WTC11 (cell line): ENCODE measurements at regions not wholly inside any gene's neighbourhood (a gene's known extent, or its start where the extent isn't known, plus 50 kb on each side); places are given as distances from the start of the nearest gene placed in this dataset.

Experiments used
- ATAC-seq: fragments of 200-7000 bp; cut with Tn5 transposase; 2 replicates; pipeline ENCODE4 v1.10.0; 2021; ENCODE audit warnings: mild to moderate bottlenecking, moderate library complexity
- CTCF ChIA-PET: fragments of 300-600 bp; sonication (Branson Sonifier 250); formaldehyde crosslinking; loops from one replicate; lab custom pipeline; 2021; ENCODE audit warnings: antibody characterized with exemption; lab: Charles Lee
- POLR2A ChIA-PET: fragments of 350-600 bp; sonication (Branson Sonifier 250); formaldehyde crosslinking; loops from one replicate; lab custom pipeline; 2021; ENCODE audit warnings: antibody characterized with exemption; lab: Charles Lee
- DNase-seq: peaks from one replicate; pipeline ENCODE4 v3.0.0; 2021; ENCODE audit warnings: low spot score
- H3K27ac Mint-ChIP-seq: 2 replicates; pipeline ENCODE4 v1.8.0; 2021; ENCODE audit warnings: mixed read lengths
- H3K27me3 Mint-ChIP-seq: 2 replicates; pipeline ENCODE4 v1.8.0; 2021; ENCODE audit warnings: low read depth, mild to moderate bottlenecking, moderate library complexity, mixed read lengths
- H3K36me3 Mint-ChIP-seq: 2 replicates; pipeline ENCODE4 v1.8.0; 2021; ENCODE audit warnings: mixed read lengths
- H3K4me1 Mint-ChIP-seq: 2 replicates; pipeline ENCODE4 v1.8.0; 2022; ENCODE audit warnings: mixed read lengths
- H3K4me3 Mint-ChIP-seq: 2 replicates; pipeline ENCODE4 v1.8.0; 2021; ENCODE audit warnings: mild to moderate bottlenecking, moderate library complexity, mixed read lengths
- H3K9me3 Mint-ChIP-seq: 2 replicates; pipeline ENCODE4 v1.8.0; 2021; ENCODE audit warnings: mixed read lengths
- ELF4 ChIP-seq: sonication (generic); formaldehyde crosslinking; IDR thresholded peaks from 2 replicates; pipeline ENCODE4 v1.8.1; 2022; ENCODE audit warnings: low read depth, mild to moderate bottlenecking, moderate library complexity, missing genetic modification reagents
- JUN ChIP-seq: sonication (generic); formaldehyde crosslinking; IDR thresholded peaks from 2 replicates; pipeline ENCODE4 v1.8.0; 2023; ENCODE audit warnings: mild to moderate bottlenecking, missing genetic modification reagents
- PRRX2 ChIP-seq: fragments of 250-450 bp; sonication (Bioruptor Pico); IDR thresholded peaks from 2 replicates; pipeline ENCODE4 v1.8.0; 2021; ENCODE audit warnings: mild to moderate bottlenecking
- SOX15 ChIP-seq: fragments of 250-450 bp; sonication (Bioruptor Pico); IDR thresholded peaks from 2 replicates; pipeline ENCODE4 v1.9.0; 2021; ENCODE audit warnings: mild to moderate bottlenecking
- TCF7 ChIP-seq: sonication (generic); formaldehyde crosslinking; IDR thresholded peaks from 2 replicates; pipeline ENCODE4 v1.8.0; 2022; ENCODE audit warnings: mild to moderate bottlenecking, low read depth, missing genetic modification reagents, moderate library complexity
- ZNF219 ChIP-seq: sonication (generic); formaldehyde crosslinking; IDR thresholded peaks from 2 replicates; pipeline ENCODE4 v1.8.0; 2023; ENCODE audit warnings: missing genetic modification reagents, mild to moderate bottlenecking, borderline replicate concordance
- ZNF232 ChIP-seq: sonication (generic); formaldehyde crosslinking; IDR thresholded peaks from 2 replicates; pipeline ENCODE4 v1.8.0; 2022; ENCODE audit warnings: mild to moderate bottlenecking, missing genetic modification reagents
- TF ChIP-seq, protein P1 (sequence below): sonication (generic); formaldehyde crosslinking; IDR thresholded peaks from 2 replicates; pipeline ENCODE4 v1.8.1; 2023; ENCODE audit warnings: mild to moderate bottlenecking, missing genetic modification reagents
- TF ChIP-seq, protein P2 (sequence below): sonication (generic); formaldehyde crosslinking; IDR thresholded peaks from 2 replicates; pipeline ENCODE4 v1.8.1; 2023; ENCODE audit warnings: mild to moderate bottlenecking, missing genetic modification reagents, borderline replicate concordance
- TF ChIP-seq, protein P3 (sequence below): sonication (generic); formaldehyde crosslinking; conservative IDR thresholded peaks from 2 replicates; pipeline ENCODE4 v1.8.1; 2023; ENCODE audit warnings: mild to moderate bottlenecking, low read depth, missing genetic modification reagents, moderate library complexity
- TF ChIP-seq, protein P4 (sequence below): sonication (generic); formaldehyde crosslinking; IDR thresholded peaks from 2 replicates; pipeline ENCODE4 v1.8.0; 2022; ENCODE audit warnings: mild to moderate bottlenecking, missing genetic modification reagents
- TF ChIP-seq, protein P5 (sequence below): sonication (generic); formaldehyde crosslinking; IDR thresholded peaks from 2 replicates; pipeline ENCODE4 v1.8.1; 2023; ENCODE audit warnings: mild to moderate bottlenecking, missing genetic modification reagents, moderate library complexity
- TF ChIP-seq, protein P6 (sequence below): fragments of 250-450 bp; sonication (Bioruptor Pico); IDR thresholded peaks from 2 replicates; pipeline ENCODE4 v1.9.0; 2021; ENCODE audit warnings: mild to moderate bottlenecking, borderline replicate concordance
- TF ChIP-seq, protein P7 (sequence below): fragments of 250-450 bp; sonication (Bioruptor Pico); conservative IDR thresholded peaks from 2 replicates; pipeline ENCODE4 v1.9.0; 2021; ENCODE audit warnings: mild to moderate bottlenecking
- TF ChIP-seq, protein P8 (sequence below): sonication (generic); formaldehyde crosslinking; IDR thresholded peaks from 2 replicates; pipeline ENCODE4 v1.8.0; 2023; ENCODE audit warnings: missing genetic modification reagents

DNA sequence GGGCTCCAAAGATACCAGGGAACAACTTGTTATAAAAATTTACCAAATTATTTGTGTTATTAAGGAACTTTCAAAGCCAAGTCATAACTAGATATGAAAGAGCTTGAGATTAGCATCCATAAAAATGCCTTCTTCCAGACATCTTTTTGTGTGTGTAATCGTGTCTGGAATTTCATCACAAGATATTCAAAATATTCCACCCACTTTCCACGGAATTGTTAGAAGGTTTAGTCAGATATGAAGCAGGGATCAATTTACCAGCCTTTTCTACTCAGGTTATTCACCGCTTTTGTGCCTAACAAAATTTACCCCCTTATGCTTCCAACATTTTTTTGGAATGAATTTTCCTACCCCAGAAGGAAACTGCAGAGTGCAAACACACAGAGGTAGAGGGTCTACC lies 130.2 kb upstream of the ACVR2A start:
- POLR2A ChIA-PET, result no interaction called here
- H3K27ac Mint-ChIP-seq, result no peak overlapping the region
- DNase-seq (no peak), ATAC-seq (no peak)
- no peaks in the 10 kb centered on the region for H3K27me3 Mint-ChIP-seq
- H3K9me3 Mint-ChIP-seq, result no peaks in the 10 kb centered on the region
- TF ChIP-seq, protein P1, sequence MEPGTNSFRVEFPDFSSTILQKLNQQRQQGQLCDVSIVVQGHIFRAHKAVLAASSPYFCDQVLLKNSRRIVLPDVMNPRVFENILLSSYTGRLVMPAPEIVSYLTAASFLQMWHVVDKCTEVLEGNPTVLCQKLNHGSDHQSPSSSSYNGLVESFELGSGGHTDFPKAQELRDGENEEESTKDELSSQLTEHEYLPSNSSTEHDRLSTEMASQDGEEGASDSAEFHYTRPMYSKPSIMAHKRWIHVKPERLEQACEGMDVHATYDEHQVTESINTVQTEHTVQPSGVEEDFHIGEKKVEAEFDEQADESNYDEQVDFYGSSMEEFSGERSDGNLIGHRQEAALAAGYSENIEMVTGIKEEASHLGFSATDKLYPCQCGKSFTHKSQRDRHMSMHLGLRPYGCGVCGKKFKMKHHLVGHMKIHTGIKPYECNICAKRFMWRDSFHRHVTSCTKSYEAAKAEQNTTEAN (CRISPR knock-in tag), result no peak
- no peak for TF ChIP-seq SOX15 (CRISPR knock-in tag)
- TF ChIP-seq JUN (CRISPR knock-in tag), result no peak
- TF ChIP-seq, protein P2, sequence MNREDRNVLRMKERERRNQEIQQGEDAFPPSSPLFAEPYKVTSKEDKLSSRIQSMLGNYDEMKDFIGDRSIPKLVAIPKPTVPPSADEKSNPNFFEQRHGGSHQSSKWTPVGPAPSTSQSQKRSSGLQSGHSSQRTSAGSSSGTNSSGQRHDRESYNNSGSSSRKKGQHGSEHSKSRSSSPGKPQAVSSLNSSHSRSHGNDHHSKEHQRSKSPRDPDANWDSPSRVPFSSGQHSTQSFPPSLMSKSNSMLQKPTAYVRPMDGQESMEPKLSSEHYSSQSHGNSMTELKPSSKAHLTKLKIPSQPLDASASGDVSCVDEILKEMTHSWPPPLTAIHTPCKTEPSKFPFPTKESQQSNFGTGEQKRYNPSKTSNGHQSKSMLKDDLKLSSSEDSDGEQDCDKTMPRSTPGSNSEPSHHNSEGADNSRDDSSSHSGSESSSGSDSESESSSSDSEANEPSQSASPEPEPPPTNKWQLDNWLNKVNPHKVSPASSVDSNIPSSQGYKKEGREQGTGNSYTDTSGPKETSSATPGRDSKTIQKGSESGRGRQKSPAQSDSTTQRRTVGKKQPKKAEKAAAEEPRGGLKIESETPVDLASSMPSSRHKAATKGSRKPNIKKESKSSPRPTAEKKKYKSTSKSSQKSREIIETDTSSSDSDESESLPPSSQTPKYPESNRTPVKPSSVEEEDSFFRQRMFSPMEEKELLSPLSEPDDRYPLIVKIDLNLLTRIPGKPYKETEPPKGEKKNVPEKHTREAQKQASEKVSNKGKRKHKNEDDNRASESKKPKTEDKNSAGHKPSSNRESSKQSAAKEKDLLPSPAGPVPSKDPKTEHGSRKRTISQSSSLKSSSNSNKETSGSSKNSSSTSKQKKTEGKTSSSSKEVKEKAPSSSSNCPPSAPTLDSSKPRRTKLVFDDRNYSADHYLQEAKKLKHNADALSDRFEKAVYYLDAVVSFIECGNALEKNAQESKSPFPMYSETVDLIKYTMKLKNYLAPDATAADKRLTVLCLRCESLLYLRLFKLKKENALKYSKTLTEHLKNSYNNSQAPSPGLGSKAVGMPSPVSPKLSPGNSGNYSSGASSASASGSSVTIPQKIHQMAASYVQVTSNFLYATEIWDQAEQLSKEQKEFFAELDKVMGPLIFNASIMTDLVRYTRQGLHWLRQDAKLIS (CRISPR knock-in tag), result no peak
- no peak for TF ChIP-seq ELF4 (CRISPR knock-in tag)
- TF ChIP-seq, protein P3, sequence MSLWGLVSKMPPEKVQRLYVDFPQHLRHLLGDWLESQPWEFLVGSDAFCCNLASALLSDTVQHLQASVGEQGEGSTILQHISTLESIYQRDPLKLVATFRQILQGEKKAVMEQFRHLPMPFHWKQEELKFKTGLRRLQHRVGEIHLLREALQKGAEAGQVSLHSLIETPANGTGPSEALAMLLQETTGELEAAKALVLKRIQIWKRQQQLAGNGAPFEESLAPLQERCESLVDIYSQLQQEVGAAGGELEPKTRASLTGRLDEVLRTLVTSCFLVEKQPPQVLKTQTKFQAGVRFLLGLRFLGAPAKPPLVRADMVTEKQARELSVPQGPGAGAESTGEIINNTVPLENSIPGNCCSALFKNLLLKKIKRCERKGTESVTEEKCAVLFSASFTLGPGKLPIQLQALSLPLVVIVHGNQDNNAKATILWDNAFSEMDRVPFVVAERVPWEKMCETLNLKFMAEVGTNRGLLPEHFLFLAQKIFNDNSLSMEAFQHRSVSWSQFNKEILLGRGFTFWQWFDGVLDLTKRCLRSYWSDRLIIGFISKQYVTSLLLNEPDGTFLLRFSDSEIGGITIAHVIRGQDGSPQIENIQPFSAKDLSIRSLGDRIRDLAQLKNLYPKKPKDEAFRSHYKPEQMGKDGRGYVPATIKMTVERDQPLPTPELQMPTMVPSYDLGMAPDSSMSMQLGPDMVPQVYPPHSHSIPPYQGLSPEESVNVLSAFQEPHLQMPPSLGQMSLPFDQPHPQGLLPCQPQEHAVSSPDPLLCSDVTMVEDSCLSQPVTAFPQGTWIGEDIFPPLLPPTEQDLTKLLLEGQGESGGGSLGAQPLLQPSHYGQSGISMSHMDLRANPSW, result no peak
- TF ChIP-seq ZNF232 (CRISPR knock-in tag), result no peak
- TF ChIP-seq, protein P4, sequence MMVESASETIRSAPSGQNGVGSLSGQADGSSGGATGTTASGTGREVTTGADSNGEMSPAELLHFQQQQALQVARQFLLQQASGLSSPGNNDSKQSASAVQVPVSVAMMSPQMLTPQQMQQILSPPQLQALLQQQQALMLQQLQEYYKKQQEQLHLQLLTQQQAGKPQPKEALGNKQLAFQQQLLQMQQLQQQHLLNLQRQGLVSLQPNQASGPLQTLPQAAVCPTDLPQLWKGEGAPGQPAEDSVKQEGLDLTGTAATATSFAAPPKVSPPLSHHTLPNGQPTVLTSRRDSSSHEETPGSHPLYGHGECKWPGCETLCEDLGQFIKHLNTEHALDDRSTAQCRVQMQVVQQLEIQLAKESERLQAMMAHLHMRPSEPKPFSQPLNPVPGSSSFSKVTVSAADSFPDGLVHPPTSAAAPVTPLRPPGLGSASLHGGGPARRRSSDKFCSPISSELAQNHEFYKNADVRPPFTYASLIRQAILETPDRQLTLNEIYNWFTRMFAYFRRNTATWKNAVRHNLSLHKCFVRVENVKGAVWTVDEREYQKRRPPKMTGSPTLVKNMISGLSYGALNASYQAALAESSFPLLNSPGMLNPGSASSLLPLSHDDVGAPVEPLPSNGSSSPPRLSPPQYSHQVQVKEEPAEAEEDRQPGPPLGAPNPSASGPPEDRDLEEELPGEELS (CRISPR knock-in tag), result no peak
- TF ChIP-seq, protein P5, sequence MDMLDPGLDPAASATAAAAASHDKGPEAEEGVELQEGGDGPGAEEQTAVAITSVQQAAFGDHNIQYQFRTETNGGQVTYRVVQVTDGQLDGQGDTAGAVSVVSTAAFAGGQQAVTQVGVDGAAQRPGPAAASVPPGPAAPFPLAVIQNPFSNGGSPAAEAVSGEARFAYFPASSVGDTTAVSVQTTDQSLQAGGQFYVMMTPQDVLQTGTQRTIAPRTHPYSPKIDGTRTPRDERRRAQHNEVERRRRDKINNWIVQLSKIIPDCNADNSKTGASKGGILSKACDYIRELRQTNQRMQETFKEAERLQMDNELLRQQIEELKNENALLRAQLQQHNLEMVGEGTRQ (CRISPR knock-in tag), result no peak
- TF ChIP-seq, protein P6, sequence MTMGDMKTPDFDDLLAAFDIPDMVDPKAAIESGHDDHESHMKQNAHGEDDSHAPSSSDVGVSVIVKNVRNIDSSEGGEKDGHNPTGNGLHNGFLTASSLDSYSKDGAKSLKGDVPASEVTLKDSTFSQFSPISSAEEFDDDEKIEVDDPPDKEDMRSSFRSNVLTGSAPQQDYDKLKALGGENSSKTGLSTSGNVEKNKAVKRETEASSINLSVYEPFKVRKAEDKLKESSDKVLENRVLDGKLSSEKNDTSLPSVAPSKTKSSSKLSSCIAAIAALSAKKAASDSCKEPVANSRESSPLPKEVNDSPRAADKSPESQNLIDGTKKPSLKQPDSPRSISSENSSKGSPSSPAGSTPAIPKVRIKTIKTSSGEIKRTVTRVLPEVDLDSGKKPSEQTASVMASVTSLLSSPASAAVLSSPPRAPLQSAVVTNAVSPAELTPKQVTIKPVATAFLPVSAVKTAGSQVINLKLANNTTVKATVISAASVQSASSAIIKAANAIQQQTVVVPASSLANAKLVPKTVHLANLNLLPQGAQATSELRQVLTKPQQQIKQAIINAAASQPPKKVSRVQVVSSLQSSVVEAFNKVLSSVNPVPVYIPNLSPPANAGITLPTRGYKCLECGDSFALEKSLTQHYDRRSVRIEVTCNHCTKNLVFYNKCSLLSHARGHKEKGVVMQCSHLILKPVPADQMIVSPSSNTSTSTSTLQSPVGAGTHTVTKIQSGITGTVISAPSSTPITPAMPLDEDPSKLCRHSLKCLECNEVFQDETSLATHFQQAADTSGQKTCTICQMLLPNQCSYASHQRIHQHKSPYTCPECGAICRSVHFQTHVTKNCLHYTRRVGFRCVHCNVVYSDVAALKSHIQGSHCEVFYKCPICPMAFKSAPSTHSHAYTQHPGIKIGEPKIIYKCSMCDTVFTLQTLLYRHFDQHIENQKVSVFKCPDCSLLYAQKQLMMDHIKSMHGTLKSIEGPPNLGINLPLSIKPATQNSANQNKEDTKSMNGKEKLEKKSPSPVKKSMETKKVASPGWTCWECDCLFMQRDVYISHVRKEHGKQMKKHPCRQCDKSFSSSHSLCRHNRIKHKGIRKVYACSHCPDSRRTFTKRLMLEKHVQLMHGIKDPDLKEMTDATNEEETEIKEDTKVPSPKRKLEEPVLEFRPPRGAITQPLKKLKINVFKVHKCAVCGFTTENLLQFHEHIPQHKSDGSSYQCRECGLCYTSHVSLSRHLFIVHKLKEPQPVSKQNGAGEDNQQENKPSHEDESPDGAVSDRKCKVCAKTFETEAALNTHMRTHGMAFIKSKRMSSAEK, result no peak
- TF ChIP-seq, protein P7, sequence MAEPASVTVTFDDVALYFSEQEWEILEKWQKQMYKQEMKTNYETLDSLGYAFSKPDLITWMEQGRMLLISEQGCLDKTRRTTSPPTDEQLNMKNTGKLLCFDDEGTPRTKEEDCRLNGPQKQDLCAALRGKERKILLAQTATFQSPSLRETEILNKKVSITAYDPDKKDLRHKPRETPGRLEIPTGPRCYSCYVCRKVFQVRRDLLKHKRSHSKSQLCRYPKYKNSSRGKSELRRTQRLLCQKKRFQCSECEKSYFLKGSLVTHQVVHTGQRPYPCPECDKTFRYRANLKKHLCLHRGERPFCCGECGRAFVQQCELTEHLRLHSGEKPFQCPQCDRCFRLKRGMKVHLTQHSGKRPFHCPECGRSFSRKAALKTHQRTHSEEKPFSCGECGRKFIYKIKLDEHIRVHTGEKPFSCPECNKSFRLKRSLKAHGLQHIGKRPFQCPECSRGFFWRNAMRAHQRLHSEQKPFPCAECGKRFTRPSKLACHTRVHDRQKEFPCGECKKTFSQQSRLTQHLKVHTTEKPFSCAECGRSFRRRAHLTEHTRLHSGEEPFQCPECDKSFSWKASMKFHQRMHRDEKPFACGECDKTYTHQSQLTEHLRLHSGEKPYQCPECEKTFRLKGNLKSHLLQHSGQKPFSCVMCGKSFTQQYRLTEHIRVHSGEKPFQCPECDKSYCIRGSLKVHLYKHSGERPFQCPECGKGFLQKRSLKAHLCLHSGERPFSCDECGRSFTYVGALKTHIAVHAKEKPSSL, result no peak
- no peak for TF ChIP-seq PRRX2 (CRISPR knock-in tag)
- no peak for TF ChIP-seq TCF7 (CRISPR knock-in tag)
- TF ChIP-seq, protein P8, sequence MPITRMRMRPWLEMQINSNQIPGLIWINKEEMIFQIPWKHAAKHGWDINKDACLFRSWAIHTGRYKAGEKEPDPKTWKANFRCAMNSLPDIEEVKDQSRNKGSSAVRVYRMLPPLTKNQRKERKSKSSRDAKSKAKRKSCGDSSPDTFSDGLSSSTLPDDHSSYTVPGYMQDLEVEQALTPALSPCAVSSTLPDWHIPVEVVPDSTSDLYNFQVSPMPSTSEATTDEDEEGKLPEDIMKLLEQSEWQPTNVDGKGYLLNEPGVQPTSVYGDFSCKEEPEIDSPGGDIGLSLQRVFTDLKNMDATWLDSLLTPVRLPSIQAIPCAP (CRISPR knock-in tag), result no peak
- no peak for TF ChIP-seq ZNF219 (CRISPR knock-in tag)
- no peaks in the 10 kb centered on the region for H3K36me3 Mint-ChIP-seq
- H3K4me3 Mint-ChIP-seq, result no peak overlapping the region
- CTCF ChIA-PET, result no interaction called here
- peaks cover 6% of the 10 kb centered on the region; the same call in 1 of the 2 replicates for H3K4me1 Mint-ChIP-seq
